NCI-H1048 (cell line): ENCODE measurements at regions not wholly inside any gene's neighbourhood (a gene's known extent, or its start where the extent isn't known, plus 50 kb on each side); places are given as distances from the start of the nearest gene placed in this dataset.
"Not testable (repeated sequence)": the region's sequence is repeated elsewhere in the genome, so short reads cannot be mapped to it uniquely, and the experiment has no call there.

Experiments
- DNase-seq: peaks from one replicate; lab custom pipeline; 2025; lab: John Stamatoyannopoulos, UW

DNA sequence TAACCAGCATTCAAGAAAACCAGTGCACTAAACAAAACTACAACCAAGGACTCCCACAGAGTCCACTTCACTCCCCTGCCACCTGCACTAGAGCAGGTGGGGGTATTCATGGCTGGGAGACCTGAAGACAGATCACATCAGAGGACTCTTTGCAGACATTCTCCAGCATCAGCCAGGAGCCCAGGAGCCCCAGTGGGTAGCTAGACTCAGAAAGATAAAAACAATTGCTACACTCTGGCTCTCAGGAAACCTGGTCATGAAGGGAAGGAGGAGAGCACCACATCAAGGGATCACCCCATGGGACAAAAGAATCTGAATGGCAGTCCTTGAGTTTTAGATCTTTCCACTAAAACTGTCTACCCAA lies 472.1 kb downstream of the PLPP3 start:
- no peak for DNase-seq

DNA sequence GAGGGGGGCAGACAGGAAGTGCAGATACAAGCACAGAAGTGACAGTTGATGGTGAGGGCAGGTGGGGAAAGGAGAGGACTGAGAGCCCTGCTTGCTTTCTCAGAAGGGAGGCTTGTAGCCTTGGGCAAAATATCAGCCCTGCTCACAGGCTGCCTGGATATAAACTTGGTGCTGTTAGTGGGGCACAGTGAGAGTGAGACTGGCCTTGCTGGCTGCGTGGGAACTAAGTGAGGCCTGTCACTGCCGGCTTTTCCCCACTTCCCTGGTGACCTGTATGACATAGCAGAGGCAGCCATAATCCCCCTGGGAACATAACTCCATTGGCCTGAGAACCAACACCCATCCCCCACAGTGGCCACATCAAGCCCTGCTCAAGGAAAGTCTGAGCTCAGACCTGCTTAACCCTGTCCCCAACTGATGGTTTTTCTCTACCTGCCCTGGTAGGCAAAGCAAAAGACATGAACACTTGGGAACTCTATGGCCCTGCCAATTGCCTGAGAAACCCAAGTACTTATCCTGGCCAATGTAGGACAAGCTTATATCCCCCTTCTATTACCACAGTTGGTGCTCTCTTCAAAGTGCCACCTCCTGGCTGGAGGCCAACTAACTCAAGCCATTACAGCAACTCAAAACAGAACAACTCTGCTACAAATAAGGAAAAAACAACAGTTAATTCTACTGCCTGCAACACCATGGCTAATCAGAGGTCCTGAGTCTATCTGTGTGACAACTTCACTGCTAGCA lies 472.7 kb downstream of the PLPP3 start:
- no peak for DNase-seq

DNA sequence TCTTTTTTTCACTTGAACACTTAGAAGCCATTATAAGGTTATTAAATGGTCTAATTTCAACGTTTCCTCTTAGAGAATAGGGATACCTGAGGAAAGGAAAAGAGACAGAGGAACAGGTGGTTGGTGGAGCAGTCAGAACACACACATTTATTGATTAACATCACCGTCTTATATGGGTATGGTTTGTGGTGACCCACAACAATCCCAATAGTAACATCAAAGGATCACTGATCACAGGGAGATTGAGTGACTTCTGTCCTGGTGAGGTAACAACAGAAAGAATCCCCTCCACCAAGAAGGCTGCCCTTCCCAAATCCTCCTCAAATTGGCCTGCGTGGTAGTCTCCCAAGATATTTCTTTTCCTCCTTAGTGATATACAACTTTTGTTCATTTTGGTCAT lies 474.0 kb downstream of the PLPP3 start:
- DNase-seq = no peak

DNA sequence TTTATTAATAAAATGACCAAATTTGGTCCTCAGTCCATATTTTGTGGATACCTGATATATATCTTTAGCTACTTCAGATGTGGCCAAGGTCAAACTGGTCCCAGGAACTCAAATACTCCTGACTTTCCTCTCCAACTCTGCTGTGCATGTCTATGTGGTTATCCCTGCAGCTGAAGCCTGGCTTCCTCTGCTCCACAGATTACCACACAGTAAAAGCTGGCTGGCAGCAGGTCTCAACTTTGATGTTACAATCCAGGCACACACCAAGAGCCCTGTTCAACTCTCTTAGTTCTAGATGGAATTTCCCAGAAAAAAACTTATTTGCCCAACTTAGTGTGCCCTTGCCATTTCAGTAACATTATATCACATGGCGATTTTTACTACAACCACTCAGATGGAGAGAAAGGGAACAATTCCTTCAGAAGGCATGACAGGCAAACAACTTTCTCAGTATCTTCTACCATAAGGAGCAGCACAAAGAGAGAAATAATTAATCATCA lies 479.5 kb downstream of the PLPP3 start:
- DNase-seq = no peak

- DNase-seq = no peak
Observed at GRCh38 chr1:56098946-56099345, 480.4 kb downstream of the PLPP3 start.

- no peak for DNase-seq
Observed at GRCh38 chr1:56097713-56098112, 481.6 kb downstream of the PLPP3 start.

GRCh38 chr1:56095696-56096665 lies 483.4 kb downstream of the PLPP3 start:
- DNase-seq = no peak

DNA sequence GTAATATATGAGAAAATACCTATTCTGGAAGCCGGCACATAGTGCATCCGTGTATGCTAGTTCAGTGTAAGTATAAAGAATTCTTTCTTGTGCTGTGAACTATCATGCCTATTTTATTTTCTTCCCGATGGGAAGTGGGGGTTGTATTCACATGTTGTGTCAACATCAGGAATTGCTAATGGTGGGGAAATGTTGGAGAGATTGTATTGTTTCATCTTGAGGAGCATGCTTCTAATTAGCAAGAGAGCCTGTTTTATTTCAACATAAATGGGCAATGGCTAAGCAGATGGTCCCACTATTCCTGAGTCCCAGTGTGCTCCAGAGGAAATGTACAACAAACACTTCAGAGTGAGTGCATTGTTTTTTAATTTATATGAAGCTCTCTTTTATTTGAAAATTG lies 485.2 kb downstream of the PLPP3 start:
- no peak for DNase-seq

DNA sequence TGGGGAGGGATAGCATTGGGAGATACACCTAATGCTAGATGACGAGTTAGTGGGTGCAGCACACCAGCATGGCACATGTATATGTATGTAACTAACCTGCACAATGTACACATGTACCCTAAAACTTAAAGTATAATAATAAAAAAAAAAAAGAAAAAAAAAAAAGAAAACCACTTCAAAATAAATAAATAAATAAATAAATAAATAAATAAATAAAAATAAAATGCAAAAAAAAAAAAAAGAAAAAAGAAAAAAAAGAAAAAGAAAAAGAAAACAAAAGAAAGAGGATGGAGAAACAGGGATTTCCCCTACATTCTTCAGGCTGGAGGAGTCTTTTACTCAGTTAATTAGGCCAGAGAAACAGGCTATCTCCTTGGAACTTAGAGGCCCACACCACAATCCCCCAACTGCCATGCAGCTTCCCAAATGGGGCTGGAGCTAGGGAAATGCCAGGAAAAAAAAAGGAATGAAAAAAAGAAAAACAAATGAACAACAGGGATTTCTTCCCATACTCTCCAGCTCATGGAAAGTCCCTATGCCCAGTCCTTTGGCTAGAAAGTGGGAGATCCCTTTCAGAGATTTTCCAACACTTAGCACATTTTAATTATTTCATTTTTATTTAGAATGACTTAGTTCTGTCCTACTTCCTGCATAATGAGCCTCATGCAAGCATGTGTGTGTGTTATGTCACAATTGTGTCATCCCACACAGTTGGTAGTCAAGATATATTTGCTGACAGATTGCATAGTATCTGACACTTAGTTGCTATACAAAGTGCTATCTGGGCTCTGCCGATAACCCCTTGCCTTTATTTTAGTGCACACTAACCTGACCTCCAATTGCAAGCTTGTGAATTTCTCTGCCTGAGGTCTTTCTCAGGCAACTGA lies 486.4 kb downstream of the PLPP3 start:
- no peak for DNase-seq

GRCh38 chr1:56089826-56090225 lies 489.5 kb downstream of the PLPP3 start:
- not testable (repeated sequence) for DNase-seq

DNA sequence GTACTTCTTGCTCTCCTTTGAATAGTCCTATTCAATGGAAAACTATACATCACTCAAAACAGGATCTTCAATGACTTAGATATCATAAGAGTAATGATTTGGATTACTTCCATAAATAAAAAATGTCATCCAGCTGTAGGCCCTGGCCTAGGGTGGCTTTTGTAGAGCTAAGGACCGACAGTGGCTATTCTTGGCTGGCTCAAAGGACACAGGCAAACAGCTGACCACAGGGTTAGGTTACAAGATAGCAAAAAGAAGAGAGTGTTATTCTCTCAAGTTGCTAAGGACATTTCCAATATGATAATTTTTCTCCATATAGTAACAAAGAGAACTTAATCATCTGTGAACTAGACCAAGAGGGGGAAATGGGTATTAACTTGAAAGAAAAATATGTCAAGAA lies 495.1 kb downstream of the PLPP3 start:
- DNase-seq = no peak

- DNase-seq = no peak
Observed at GRCh38 chr1:56081736-56082135, 497.6 kb downstream of the PLPP3 start.

DNA sequence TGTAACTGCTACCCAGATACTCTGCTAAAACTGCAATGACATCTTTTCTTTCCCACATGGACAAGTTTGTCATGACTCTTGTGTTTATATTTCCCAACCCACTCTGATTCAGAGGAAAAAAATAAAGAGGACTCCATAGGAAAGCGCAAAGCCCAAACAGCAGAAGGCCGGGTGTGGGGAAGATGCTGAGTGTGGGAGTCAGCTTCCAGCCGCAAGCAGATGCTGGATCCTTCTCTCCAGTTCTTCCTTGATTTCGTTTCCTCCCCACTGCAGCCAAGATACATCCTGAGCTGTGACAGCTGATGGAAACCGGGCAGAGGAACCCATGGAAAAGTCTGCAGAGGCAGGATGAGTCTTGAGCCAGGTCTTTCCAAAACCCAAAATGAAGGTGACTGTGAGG lies 498.2 kb downstream of the PLPP3 start:
- DNase-seq = no peak

DNA sequence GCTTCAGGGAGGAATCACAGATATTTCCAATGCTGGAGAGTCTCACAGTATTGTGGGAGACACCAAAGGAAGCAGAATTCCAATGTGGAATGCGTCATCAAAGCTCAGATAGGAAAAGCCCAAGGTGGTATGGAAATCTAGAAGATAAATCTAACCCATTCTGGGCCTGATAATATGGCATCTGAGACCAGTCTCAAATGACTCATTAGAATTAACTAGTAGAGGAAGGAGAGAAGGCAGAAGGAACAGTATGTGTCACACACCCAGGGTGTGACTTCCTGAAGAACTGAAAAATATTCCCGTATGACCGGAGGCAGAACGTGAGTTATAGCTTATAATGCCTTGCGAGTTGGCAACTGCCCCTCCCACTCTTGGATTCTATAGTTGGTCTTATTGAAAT lies 499.2 kb downstream of the PLPP3 start:
- no peak for DNase-seq

DNA sequence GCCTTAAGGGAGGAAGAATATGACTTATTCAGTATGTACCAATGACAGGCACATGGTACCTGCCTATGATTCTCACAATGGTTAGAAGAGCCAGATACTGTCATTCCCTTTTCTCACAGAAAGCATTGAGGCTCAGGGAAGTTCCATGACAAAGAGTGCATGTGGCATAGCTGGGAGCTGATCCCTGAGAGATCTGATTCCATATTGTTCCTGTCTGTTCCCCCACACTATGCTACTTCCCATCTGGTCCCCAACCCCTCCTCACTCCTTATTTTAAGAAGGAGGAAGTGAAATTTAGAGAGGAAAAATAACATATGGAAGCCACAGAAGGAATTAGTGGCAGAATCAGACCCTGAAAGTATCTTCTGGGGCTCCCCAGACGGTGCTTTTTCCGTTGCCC lies 500.0 kb downstream of the PLPP3 start:
- no peak for DNase-seq

DNA sequence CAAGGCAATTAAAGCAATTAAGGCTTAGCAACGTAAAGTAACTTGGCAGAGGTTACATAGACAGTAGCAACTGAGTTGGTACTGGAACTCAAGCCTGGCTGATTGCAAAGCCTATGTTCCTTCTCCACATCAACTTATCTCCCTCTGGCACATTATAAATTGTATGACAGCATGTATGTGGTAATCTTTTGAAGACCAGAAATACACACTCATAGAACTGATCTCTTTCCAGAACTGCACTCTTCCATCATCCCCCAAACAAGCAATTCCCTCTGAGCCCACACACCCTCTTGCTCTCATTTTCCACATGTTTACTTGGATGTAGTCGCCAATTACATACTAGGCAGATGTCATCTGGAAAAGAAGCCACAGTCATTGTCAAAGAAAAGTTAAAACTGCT lies 502.2 kb downstream of the PLPP3 start:
- no peak for DNase-seq

DNA sequence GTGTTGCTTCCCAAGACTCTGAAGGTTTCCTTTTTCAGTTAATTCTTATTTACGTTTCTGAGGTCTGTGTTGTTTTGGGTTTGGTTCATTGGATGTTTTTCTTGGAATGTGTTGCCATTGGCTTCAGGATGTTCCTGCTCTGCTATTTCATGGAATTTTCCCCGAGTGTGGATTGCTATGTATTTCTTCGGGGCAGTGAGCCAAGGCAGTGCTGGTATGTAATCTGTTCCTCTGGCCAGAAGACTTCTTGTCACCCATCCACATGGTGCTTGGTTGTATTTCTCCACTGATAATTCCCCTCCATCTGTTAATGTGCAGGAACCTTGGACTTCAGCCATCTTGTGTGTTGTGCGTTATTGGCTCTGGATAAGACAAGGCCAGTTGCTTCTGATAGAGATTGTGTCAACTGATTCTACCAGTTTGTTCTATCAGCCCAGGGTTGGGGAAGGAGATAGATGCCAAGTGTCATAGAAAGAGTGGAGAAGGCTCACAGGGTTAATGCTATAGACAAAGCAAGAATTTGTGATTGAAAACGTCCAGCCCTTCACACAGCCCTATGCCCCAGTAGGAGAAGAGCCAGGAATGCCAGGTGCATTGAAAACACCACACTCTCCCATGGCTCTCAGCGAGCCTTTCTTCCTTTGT lies 505.2 kb downstream of the PLPP3 start:
- no peak for DNase-seq

- no peak for DNase-seq
Observed at GRCh38 chr1:56073614-56074006, 505.8 kb downstream of the PLPP3 start.

- no peak for DNase-seq
Observed at GRCh38 chr1:56073206-56073605, 506.2 kb downstream of the PLPP3 start.

- no peak for DNase-seq
Observed at GRCh38 chr1:56072310-56072709, 507.1 kb downstream of the PLPP3 start.

DNA sequence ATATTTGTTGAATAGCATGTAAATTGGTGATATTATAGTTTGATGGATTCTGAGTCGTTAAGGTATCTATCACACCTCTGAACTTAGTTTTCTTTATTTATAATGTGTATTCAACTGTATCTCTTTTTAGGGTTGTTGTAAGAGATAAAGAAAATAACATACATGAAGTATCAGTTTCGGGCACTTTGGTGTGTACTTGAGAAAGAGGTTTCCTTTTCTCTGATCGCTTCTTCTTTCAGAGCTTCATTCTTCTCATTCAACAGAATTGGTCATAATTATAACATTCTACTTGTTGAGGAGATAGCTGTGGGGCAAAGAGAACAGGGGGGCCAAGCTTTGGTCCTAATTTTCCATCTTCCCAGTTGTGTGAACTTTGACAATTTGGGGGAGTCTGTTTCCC lies 508.0 kb downstream of the PLPP3 start:
- DNase-seq = no peak

DNA sequence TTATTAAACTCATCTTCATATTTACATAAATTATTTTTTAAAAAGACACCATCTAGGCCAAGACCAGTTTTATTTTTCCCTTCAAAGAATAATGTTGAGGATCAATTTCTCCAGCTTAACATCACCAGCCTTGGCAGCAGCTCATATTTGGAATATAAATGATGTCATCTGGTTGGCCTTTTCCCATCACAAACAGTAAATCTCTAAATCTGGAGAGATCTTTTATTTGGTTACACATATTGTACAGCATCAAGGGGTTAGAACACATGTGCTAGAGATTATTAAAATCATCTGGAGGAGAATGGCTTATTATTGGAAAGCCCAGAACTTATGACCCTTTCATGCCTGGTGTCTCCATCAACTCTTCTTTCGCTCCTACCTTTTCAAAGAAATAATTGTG lies 508.8 kb downstream of the PLPP3 start:
- no peak for DNase-seq
